ENCODE measurements at regions not wholly inside any gene's neighbourhood (a gene's known extent, or its start where the extent isn't known, plus 50 kb on each side); places are given as distances from the start of the nearest gene placed in this dataset.

- TF ChIP-seq CTCF (IDR thresholded peaks at IDR 0.05 in 4 of 5, conservative IDR thresholded peaks at IDR 0.05 in 1 of 5) (no peak), POLR2A (IDR thresholded peaks at IDR 0.05) (no peak)
Measured at GRCh38 chr2:167803449-167803988, 443.9 kb downstream of the STK39 start.

Data from gastrocnemius medialis (tissue), 4 donors.